ENCODE measurements at regions not wholly inside any gene's neighbourhood (a gene's known extent, or its start where the extent isn't known, plus 50 kb on each side); places are given as distances from the start of the nearest gene placed in this dataset.
"Not testable (repeated sequence)": the region's sequence is repeated elsewhere in the genome, so short reads cannot be mapped to it uniquely, and the experiment has no call there.

DNA sequence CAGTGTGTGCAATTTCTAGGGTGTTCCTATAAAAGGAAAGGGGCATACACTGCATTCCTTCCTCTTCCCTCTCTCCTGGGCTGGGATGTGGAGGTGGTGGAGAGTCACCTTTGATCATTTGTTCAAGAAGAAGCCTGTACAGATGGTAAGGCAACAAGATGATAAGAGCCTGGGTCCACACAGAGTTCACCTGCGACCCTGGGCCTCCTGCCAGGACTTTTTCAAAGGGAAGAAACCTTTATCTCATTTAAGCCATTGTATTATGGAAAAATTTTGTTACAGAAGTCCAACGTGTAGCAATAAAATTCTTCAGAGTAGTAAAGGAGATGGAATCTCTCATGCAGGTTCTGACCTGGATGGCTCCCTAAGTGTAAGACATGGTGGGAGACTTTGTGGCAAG is 189.1 kb downstream of the MIS18A start:
- no peak for DNase-seq

GRCh38 chr21:32088471-32088870 is 190.4 kb downstream of the MIS18A start:
- no peak for DNase-seq

DNA sequence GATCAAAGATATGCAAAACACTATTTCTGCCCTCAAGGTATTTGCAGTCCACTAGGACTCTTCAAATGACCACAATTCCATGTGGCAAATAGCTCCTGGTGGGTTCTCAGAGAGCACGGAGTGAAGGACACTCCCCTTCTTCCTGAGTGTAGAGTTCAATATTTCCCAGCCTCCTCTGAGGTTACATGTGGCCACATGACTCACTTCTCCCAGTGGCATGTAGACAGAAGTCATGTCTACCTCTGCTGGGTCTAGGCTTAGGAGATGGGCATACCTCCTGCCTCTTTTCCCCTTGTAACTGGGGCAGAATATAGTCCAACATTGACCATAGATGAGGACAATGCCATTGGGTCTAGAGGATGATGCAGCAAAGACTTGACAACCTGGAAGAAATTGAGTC is 191.4 kb downstream of the MIS18A start:
- no peak for DNase-seq

DNA sequence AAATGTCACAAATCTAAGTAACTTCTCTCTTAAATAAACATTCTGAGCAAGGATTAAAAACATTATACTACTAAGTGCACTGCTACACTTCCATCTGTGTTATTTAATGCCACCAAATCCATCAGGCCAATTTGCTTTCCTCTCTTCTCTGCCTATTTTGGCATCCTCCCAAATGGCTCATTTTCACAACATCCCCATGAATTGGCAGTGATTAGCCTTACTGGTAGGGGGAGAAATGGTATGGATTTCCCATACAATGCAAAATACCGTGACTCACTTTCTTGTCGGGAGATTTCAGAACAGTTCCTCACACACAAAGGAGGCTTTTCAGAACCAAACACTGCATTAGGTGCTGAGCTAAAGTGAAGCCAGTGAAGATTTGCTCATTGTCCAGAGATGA is 195.7 kb downstream of the MIS18A start:
- DNase-seq, result peak; percentile 46

- no peak for DNase-seq
These were observed 196.4 kb downstream of the MIS18A start for GRCh38 chr21:32082466-32082865.

DNA sequence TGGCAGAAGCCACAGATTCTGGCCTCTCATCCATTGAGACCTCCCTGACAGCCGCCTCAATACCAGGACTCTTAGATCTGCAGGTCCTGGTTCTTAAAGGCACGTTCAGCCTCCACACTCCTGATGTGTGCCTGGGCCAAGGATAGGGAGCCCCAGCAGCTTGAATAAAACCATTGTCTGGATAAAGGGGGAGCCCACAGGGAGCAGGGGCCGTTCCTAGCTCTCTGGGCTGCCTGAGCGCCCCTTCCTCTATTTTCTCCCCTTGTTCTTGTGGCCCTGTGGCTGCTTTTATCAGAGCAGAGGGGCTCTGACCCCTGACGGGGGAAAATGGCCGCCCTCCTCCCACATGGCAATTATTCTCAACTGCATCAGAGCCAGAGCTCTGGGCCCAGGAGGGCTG is 200.8 kb downstream of the HUNK start:
- DNase-seq, result no peak

GRCh38 chr21:32073190-32073589 is 200.4 kb downstream of the HUNK start:
- DNase-seq, result no peak

- not testable (repeated sequence) for DNase-seq
These were observed 198.8 kb downstream of the HUNK start for GRCh38 chr21:32071620-32072019.

GRCh38 chr21:32070676-32071330 is 198.0 kb downstream of the HUNK start:
- DNase-seq, result no peak

GRCh38 chr21:32070126-32070525 is 197.3 kb downstream of the HUNK start:
- no peak for DNase-seq

- no peak for DNase-seq
These were observed 192.8 kb downstream of the HUNK start for GRCh38 chr21:32065654-32066053.

DNA sequence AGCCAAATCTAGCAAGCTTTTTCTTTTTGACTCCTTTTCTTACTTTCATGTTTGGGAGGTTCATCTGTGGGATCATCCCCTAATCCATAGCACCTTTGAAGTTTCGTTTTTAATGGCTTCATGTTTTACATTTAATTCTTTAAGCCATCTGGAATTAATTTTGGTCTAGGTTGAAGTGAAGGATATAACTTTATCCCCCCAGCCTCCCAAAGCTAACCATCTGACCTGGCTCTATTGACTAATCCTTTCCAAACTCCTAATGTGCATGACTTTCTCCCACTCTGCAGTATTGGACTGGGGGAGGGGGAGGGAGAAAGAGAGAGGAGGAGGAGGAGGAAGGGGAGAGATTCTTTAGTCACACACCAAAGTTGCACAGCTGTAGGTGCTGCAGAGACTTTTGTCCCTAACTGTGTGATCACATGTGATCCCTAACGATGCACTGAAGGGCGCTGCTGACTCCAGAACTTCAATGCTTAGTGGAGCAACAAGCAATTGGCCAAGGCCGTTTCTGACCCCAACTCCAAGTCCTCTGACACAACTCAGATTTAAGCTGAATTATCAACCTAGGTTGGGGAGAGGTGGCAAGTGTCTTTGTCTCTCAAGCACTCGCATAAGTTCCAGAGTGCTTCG is 191.6 kb downstream of the HUNK start:
- DNase-seq, result no peak

- DNase-seq, result no peak
These were observed 189.9 kb downstream of the HUNK start for GRCh38 chr21:32062591-32063227.

DNA sequence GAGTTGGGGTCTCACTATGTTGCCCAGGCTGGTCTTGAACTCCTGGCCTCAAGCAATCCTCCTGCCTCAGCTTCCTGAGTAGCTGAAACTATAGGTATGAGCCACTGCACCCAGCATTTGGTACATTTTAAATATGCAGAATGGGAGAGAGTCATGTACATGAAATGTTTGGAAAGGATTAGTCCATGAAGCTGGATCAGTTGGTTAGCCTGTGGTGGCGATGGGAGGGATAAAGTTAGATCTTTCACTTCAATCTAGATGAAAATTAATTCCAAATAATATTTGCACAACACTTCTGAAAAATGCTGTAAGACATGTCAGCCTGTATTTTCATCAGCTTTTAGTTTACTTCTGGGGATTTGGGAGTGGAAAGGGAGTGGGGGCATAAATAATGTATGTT is 188.9 kb downstream of the HUNK start:
- DNase-seq, result no peak

DNA sequence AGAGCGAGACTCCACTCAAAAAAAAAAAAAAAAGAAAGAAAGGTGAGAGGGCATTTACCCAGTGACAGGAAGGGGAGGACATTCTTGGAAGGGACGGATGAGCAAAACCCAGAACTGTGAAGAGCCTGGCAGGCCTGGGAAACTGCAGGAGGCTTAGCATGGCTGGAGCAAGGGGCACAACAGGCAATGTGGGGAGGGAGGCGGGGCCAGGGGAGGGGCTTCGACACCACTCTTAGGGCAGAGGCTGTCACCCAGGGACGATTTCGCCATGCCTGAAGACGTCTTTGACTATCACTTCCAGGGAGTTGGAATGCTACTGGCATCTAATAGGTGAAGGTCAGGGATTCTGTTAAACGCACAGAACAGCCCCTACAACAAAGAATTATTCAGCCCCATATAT is 184.0 kb downstream of the HUNK start:
- no peak for DNase-seq

GRCh38 chr21:32055305-32055704 is 182.5 kb downstream of the HUNK start:
- DNase-seq, result no peak

Measured in NCI-H2227 treated with DMSO at 0.1 percent for 48 hours (cell line).